ENCODE measurements at regions not wholly inside any gene's neighbourhood (a gene's known extent, or its start where the extent isn't known, plus 50 kb on each side); places are given as distances from the start of the nearest gene placed in this dataset.

- no peak for TF ChIP-seq ZFX (IDR thresholded peaks at IDR 0.05)
- no peak for TF ChIP-seq CTCF (conservative IDR thresholded peaks at IDR 0.05)
- no peak overlapping the region for H3K27ac ChIP-seq
These were observed 420.5 kb upstream of the PSMD7 start for GRCh38 chr16:73875996-73876690.

- TF ChIP-seq CTCF (conservative IDR thresholded peaks at IDR 0.05) (no peak), ZFX (IDR thresholded peaks at IDR 0.05) (no peak)
- no peak overlapping the region for H3K27ac ChIP-seq
These were observed 422.3 kb upstream of the PSMD7 start for GRCh38 chr16:73874324-73874723.

- no peak overlapping the region for H3K27ac ChIP-seq
- TF ChIP-seq CTCF (conservative IDR thresholded peaks at IDR 0.05) (no peak), ZFX (IDR thresholded peaks at IDR 0.05) (no peak)
These were observed 423.0 kb upstream of the PSMD7 start for GRCh38 chr16:73873643-73874042.

- H3K27ac ChIP-seq, result no peak overlapping the region
- no peak for TF ChIP-seq ZFX (IDR thresholded peaks at IDR 0.05)
- no peak for TF ChIP-seq CTCF (conservative IDR thresholded peaks at IDR 0.05)
These were observed 423.8 kb upstream of the PSMD7 start for GRCh38 chr16:73872856-73873255.

GRCh38 chr16:73871088-73871733, 425.4 kb upstream of the PSMD7 start:
- H3K27ac ChIP-seq, result no peak overlapping the region
- TF ChIP-seq ZFX (IDR thresholded peaks at IDR 0.05) (no peak), CTCF (conservative IDR thresholded peaks at IDR 0.05) (no peak)

GRCh38 chr16:73869126-73869525, 427.5 kb upstream of the PSMD7 start:
- no peak overlapping the region for H3K27ac ChIP-seq
- no peak for TF ChIP-seq ZFX (IDR thresholded peaks at IDR 0.05)
- no peak for TF ChIP-seq CTCF (conservative IDR thresholded peaks at IDR 0.05)

GRCh38 chr16:73864868-73865267, 431.7 kb upstream of the PSMD7 start:
- H3K27ac ChIP-seq, result no peak overlapping the region
- TF ChIP-seq ZFX (IDR thresholded peaks at IDR 0.05), result no peak
- TF ChIP-seq CTCF (conservative IDR thresholded peaks at IDR 0.05), result no peak

Data from C4-2B (cell line).